ENCODE measurements at regions not wholly inside any gene's neighbourhood (a gene's known extent, or its start where the extent isn't known, plus 50 kb on each side); places are given as distances from the start of the nearest gene placed in this dataset.

GRCh38 chr14:51574009-51574408 is 77.7 kb upstream of the FRMD6 start:
- Histone ChIP-seq H3K9me2 (ENCODE audit: insufficient read depth) (peaks cover 8% of the 10 kb centered on the region; the same call in 1 of the 2 replicates), H3K27ac (ENCODE audit: low read depth) (no peak overlapping the region), H3K4me1 (ENCODE audit: insufficient read depth) (peaks cover 10% of the 10 kb centered on the region), H3K79me2 (replicated peaks; ENCODE audit: insufficient read depth) (no peaks in the 10 kb centered on the region), H3F3A (replicated peaks; ENCODE audit: low read depth) (no peaks in the 10 kb centered on the region), H3K4me3 (no peak overlapping the region), H3K4me2 (no peak overlapping the region), H3K36me3 (ENCODE audit: insufficient read depth) (no peaks in the 10 kb centered on the region), H3K27me3 (ENCODE audit: insufficient read depth) (no peaks in the 10 kb centered on the region), H2AFZ (no peak overlapping the region), H4K20me1 (replicated peaks; ENCODE audit: insufficient read depth) (no peaks in the 10 kb centered on the region)
- H3K27me3 Mint-ChIP-seq (ENCODE audit: insufficient read depth, low read depth, poor library complexity): peaks cover 4% of the 10 kb centered on the region
- no peaks in the 10 kb centered on the region for H3K9me3 Mint-ChIP-seq
- peaks cover 15% of the 10 kb centered on the region for H3K4me1 Mint-ChIP-seq
- H3K4me3 Mint-ChIP-seq: no peak overlapping the region
- no peak for DNase-seq (ENCODE audit: low spot score)
- H3K27ac Mint-ChIP-seq: no peak overlapping the region
- no peak for TF ChIP-seq REST (IDR thresholded peaks at IDR 0.05; ENCODE audit: unreplicated experiment)
- no peak for TF ChIP-seq STAT1 (IDR thresholded peaks at IDR 0.05; ENCODE audit: unreplicated experiment)
- TF ChIP-seq EZH2phosphoT487 (IDR thresholded peaks at IDR 0.05; ENCODE audit: unreplicated experiment): no peak
- TF ChIP-seq, protein P1, sequence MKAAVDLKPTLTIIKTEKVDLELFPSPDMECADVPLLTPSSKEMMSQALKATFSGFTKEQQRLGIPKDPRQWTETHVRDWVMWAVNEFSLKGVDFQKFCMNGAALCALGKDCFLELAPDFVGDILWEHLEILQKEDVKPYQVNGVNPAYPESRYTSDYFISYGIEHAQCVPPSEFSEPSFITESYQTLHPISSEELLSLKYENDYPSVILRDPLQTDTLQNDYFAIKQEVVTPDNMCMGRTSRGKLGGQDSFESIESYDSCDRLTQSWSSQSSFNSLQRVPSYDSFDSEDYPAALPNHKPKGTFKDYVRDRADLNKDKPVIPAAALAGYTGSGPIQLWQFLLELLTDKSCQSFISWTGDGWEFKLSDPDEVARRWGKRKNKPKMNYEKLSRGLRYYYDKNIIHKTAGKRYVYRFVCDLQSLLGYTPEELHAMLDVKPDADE (IDR thresholded peaks at IDR 0.05): no peak
- no peak for TF ChIP-seq EZH2 (IDR thresholded peaks at IDR 0.05; ENCODE audit: low read depth, unreplicated experiment)
- TF ChIP-seq POLR2AphosphoS5 (IDR thresholded peaks at IDR 0.05; ENCODE audit: low read depth): no peak
- no peak for TF ChIP-seq NANOG (IDR thresholded peaks at IDR 0.05; ENCODE audit: borderline replicate concordance)
- no peak for TF ChIP-seq JUNB (IDR thresholded peaks at IDR 0.05; ENCODE audit: unreplicated experiment)
- TF ChIP-seq, protein P2, sequence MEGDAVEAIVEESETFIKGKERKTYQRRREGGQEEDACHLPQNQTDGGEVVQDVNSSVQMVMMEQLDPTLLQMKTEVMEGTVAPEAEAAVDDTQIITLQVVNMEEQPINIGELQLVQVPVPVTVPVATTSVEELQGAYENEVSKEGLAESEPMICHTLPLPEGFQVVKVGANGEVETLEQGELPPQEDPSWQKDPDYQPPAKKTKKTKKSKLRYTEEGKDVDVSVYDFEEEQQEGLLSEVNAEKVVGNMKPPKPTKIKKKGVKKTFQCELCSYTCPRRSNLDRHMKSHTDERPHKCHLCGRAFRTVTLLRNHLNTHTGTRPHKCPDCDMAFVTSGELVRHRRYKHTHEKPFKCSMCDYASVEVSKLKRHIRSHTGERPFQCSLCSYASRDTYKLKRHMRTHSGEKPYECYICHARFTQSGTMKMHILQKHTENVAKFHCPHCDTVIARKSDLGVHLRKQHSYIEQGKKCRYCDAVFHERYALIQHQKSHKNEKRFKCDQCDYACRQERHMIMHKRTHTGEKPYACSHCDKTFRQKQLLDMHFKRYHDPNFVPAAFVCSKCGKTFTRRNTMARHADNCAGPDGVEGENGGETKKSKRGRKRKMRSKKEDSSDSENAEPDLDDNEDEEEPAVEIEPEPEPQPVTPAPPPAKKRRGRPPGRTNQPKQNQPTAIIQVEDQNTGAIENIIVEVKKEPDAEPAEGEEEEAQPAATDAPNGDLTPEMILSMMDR (conservative IDR thresholded peaks at IDR 0.05; ENCODE audit: low read depth in 2 of 2): no peak
- TF ChIP-seq ZNF462 (CRISPR knock-in tag; IDR thresholded peaks at IDR 0.05): no peak
- no peak for TF ChIP-seq ZNF114 (CRISPR knock-in tag; IDR thresholded peaks at IDR 0.05)
- no peak for TF ChIP-seq CREB1 (CRISPR knock-in tag; IDR thresholded peaks at IDR 0.05; ENCODE audit: low read depth)
- ATAC-seq: no peak
- H3K36me3 Mint-ChIP-seq (ENCODE audit: low read depth): no peaks in the 10 kb centered on the region
